Ascending aorta (tissue), 2 donors: ENCODE measurements at regions not wholly inside any gene's neighbourhood (a gene's known extent, or its start where the extent isn't known, plus 50 kb on each side); places are given as distances from the start of the nearest gene placed in this dataset.

Experiments
- DNase-seq, 2 donors: peaks; one replicate each; pipeline ENCODE4 v3.0.0-alpha.2; 2019; ENCODE audit warnings: low spot score in 2 of 2
- H3K27ac ChIP-seq, 2 donors: fragments of 200-600 bp; sonication (generic); one replicate each; pipeline ENCODE4 v1.5.1; 2016 to 2017; ENCODE audit warnings: mild to moderate bottlenecking in 1 of 2
- H3K27me3 ChIP-seq: fragments of 200-600 bp; sonication (generic); one replicate; pipeline ENCODE4 v1.5.1; 2017
- H3K36me3 ChIP-seq, 2 donors: fragments of 200-600 bp; sonication (generic); one replicate each; pipeline ENCODE4 v1.5.1; 2016
- H3K4me1 ChIP-seq, 2 donors: fragments of 200-600 bp; sonication (generic); one replicate each; pipeline ENCODE4 v1.5.1; 2016 to 2017; ENCODE audit warnings: mild to moderate bottlenecking in 1 of 2
- H3K4me3 ChIP-seq, 2 donors: fragments of 200-600 bp; sonication (generic); one replicate each; pipeline ENCODE4 v1.5.1; 2016 to 2017; ENCODE audit warnings: mild to moderate bottlenecking in 1 of 2
- H3K9me3 ChIP-seq, 2 donors: fragments of 200-600 bp; sonication (generic); one replicate each; pipeline ENCODE4 v1.5.1; 2016
- intact Hi-C: fragments of 100-400 bp; cut with DNase I; formaldehyde crosslinking; loops from one replicate; pipeline ENCODE4 v1.15.1; 2023
- TF ChIP-seq, protein P1 (sequence below), 3 experiments: fragments of 200-600 bp in 2 of 3; fragments of 450-650 bp in 1 of 3; sonication (generic) in 2 of 3; IDR thresholded peaks; one replicate each; pipeline ENCODE4 v1.5.1; 2016 to 2019; ENCODE audit warnings: antibody characterized with exemption in 3 of 3, mild to moderate bottlenecking in 1 of 3, moderate library complexity in 1 of 3

DNA sequence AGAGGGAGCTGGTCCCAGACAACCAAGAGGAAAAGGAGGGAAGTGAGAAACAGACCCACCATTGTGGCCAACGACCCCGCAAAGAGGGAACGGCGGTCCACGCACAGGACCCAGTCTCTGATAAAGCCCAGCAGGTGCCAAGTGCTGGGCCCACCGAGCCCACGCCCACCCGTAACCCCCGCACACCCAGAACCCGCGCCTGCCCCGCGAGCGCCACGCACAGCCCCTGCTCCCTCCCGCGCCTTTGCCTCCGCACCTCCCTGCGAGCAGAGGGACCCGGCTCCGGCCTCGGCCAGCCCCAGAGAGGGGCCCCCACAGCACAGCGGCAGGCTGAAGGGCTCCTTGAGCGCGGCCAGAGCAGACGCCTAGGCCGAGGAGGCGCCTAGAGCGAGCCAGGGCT is 1192.2 kb downstream of the PCDH17 start:
- H3K4me3 ChIP-seq: no peak overlapping the region
- intact Hi-C loops: no loop called here
- H3K36me3 ChIP-seq: no peaks in the 10 kb centered on the region
- no peaks in the 10 kb centered on the region for H3K4me1 ChIP-seq
- H3K27me3 ChIP-seq: no peaks in the 10 kb centered on the region
- DNase-seq: no peak
- H3K9me3 ChIP-seq: no peaks in the 10 kb centered on the region
- TF ChIP-seq, protein P1, sequence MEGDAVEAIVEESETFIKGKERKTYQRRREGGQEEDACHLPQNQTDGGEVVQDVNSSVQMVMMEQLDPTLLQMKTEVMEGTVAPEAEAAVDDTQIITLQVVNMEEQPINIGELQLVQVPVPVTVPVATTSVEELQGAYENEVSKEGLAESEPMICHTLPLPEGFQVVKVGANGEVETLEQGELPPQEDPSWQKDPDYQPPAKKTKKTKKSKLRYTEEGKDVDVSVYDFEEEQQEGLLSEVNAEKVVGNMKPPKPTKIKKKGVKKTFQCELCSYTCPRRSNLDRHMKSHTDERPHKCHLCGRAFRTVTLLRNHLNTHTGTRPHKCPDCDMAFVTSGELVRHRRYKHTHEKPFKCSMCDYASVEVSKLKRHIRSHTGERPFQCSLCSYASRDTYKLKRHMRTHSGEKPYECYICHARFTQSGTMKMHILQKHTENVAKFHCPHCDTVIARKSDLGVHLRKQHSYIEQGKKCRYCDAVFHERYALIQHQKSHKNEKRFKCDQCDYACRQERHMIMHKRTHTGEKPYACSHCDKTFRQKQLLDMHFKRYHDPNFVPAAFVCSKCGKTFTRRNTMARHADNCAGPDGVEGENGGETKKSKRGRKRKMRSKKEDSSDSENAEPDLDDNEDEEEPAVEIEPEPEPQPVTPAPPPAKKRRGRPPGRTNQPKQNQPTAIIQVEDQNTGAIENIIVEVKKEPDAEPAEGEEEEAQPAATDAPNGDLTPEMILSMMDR (IDR thresholded peaks at IDR 0.05): no peak
- no peak overlapping the region for H3K27ac ChIP-seq

DNA sequence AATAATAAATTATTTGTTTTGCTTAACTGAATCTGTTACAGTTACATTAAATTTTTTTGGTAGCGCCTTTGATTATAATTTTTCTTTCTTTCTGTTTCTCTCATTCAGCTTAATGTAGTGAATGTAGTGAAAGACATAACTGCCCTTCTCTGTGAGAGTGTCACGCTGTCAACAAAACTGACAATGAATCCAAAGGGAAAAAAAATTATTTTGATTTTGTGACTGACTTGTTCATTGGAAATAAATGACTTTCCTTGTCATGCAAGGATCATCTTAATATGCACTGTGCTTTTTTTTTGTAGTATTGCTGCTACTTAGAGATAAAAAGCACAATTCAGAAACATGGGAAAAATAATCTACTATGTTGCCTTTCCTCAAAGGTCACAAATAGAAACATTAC is 1196.4 kb downstream of the PCDH17 start:
- DNase-seq: no peak
- Histone ChIP-seq H3K4me1 (no peaks in the 10 kb centered on the region), H3K4me3 (no peak overlapping the region), H3K9me3 (no peaks in the 10 kb centered on the region), H3K27ac (no peak overlapping the region), H3K36me3 (no peaks in the 10 kb centered on the region), H3K27me3 (no peaks in the 10 kb centered on the region)
- TF ChIP-seq, protein P1 (IDR thresholded peaks at IDR 0.05): no peak
- intact Hi-C loops: no loop called here

DNA sequence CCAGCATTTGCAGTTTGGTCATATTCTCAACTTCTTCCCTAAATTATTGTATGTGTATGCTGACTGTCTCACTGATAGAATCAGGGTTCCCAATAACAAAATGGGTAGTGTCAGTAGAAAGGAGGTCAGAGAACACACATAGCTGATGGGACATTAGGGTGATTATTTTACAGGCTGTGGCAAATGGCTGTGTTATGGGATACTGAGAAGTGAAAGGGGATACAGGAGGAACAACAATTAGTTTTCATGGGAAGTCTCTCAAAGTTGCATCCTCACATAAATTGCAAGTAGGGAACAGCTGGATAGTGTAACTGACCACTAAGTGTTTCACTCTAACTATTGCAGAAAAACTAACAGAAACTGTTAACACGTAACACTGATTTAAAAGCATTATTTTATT is 1199.3 kb downstream of the PCDH17 start:
- DNase-seq: no peak
- H3K27ac ChIP-seq: no peak overlapping the region
- H3K36me3 ChIP-seq: no peaks in the 10 kb centered on the region
- H3K4me3 ChIP-seq: no peak overlapping the region
- no peaks in the 10 kb centered on the region for H3K4me1 ChIP-seq
- no peaks in the 10 kb centered on the region for H3K9me3 ChIP-seq
- H3K27me3 ChIP-seq: no peaks in the 10 kb centered on the region
- TF ChIP-seq, protein P1 (IDR thresholded peaks at IDR 0.05): no peak
- intact Hi-C loops: no loop called here

DNA sequence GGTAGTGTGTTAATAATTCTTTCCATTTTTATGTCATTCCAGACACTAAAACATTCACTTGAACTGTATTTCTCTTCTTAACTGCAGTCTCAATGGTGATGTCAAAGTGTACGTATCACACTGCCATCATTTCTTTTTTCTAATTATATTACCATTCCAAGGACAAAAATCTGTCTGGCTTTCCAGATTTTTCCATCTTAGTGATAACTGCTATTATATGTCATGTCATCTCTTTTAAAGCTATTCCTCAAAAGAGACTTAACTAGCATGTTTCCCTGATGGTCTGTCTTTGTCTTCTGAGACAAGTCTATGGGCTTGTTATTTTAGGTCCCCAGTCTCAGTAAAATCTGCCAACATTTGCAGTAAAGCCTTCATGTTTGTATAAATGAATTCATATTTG is 1207.1 kb downstream of the PCDH17 start:
- no peak overlapping the region for H3K27ac ChIP-seq
- no peaks in the 10 kb centered on the region for H3K36me3 ChIP-seq
- H3K9me3 ChIP-seq: no peaks in the 10 kb centered on the region
- no peak for DNase-seq
- TF ChIP-seq, protein P1 (IDR thresholded peaks at IDR 0.05): no peak
- no peak overlapping the region for H3K4me3 ChIP-seq
- H3K27me3 ChIP-seq: no peaks in the 10 kb centered on the region
- no peaks in the 10 kb centered on the region for H3K4me1 ChIP-seq
- intact Hi-C loops: no loop called here

DNA sequence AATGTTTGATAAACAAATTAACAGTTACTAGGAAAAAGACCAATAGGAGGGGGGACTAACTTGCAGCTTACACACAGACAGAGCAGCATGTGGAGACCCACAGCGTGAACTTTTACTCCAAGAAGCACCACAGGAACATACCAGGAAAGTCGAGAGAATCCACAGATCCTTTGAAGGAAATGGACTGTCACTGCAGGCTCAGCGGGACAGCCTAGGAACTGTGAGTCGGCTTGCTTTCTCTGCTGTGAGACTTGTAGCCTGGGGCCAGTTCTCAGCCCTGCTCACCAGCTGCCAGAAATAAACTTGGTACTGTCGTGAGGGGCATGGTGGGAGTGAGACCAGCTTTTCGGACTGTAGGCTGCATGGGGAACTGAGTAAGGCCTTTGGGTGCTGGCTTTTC is 1211.5 kb downstream of the PCDH17 start:
- H3K4me1 ChIP-seq: no peaks in the 10 kb centered on the region
- H3K36me3 ChIP-seq: no peaks in the 10 kb centered on the region
- TF ChIP-seq, protein P1 (IDR thresholded peaks at IDR 0.05): no peak
- DNase-seq: no peak
- peaks cover 0 to 4% of the 10 kb centered on the region in 2 donors for H3K9me3 ChIP-seq
- intact Hi-C loops: no loop called here
- H3K27me3 ChIP-seq: no peaks in the 10 kb centered on the region
- no peak overlapping the region for H3K4me3 ChIP-seq
- no peak overlapping the region for H3K27ac ChIP-seq

DNA sequence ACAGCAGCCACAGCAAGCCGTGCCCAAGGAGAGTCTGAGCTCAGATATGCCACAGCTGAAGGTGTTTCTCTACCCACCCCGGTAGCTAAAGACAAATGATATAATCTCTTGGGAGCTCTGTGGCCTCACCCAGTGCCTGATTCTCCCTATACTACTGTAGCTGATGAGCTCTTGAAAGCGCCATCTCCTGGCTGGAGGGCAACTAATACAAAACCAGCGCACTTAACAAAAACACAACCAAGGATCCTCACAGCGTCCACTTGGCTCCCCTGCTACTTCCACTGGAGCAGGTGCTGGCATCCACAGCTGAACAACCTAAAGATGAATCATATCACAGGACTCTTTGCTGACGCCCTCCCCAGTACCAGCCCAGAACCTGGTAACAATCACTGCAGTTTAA is 1212.0 kb downstream of the PCDH17 start:
- no peak for DNase-seq
- intact Hi-C loops: no loop called here
- TF ChIP-seq, protein P1 (IDR thresholded peaks at IDR 0.05): no peak
- H3K36me3 ChIP-seq: no peaks in the 10 kb centered on the region
- no peaks in the 10 kb centered on the region for H3K4me1 ChIP-seq
- peaks cover 0 to 4% of the 10 kb centered on the region in 2 donors for H3K9me3 ChIP-seq
- no peak overlapping the region for H3K27ac ChIP-seq
- H3K4me3 ChIP-seq: no peak overlapping the region
- no peaks in the 10 kb centered on the region for H3K27me3 ChIP-seq
